ENCODE measurements at regions not wholly inside any gene's neighbourhood (a gene's known extent, or its start where the extent isn't known, plus 50 kb on each side); places are given as distances from the start of the nearest gene placed in this dataset.
"Not testable (repeated sequence)": the region's sequence is repeated elsewhere in the genome, so short reads cannot be mapped to it uniquely, and the experiment has no call there.

GRCh38 chr15:53034767-53035245 lies 244.7 kb upstream of the ONECUT1 start:
- DNase-seq (ENCODE audit: low read depth in 2 of 2): no peak

GRCh38 chr15:53033709-53034108 lies 243.6 kb upstream of the ONECUT1 start:
- no peak for DNase-seq (ENCODE audit: low read depth in 2 of 2)

GRCh38 chr15:53031469-53031868 lies 241.3 kb upstream of the ONECUT1 start:
- no peak for DNase-seq (ENCODE audit: low read depth in 2 of 2)

GRCh38 chr15:53022788-53023187 lies 232.7 kb upstream of the ONECUT1 start:
- no peak for DNase-seq (ENCODE audit: low read depth in 2 of 2)

GRCh38 chr15:53013329-53013728 lies 223.2 kb upstream of the ONECUT1 start:
- DNase-seq (ENCODE audit: low read depth in 2 of 2): no peak

GRCh38 chr15:53011779-53012178 lies 221.6 kb upstream of the ONECUT1 start:
- DNase-seq (ENCODE audit: low read depth in 2 of 2): not testable (repeated sequence)

- DNase-seq (ENCODE audit: low read depth in 2 of 2): no peak
Observed at GRCh38 chr15:53009093-53009492, 219.0 kb upstream of the ONECUT1 start.

GRCh38 chr15:53000409-53000808 lies 210.3 kb upstream of the ONECUT1 start:
- DNase-seq (ENCODE audit: low read depth in 2 of 2): no peak

- no peak for DNase-seq (ENCODE audit: low read depth in 2 of 2)
Observed at GRCh38 chr15:52997123-52997522, 207.0 kb upstream of the ONECUT1 start.

GRCh38 chr15:52994290-52994689 lies 204.2 kb upstream of the ONECUT1 start:
- DNase-seq (ENCODE audit: low read depth in 2 of 2): no peak

GRCh38 chr15:52984507-52984906 lies 194.4 kb upstream of the ONECUT1 start:
- DNase-seq (ENCODE audit: low read depth in 2 of 2): no peak

- no peak for DNase-seq (ENCODE audit: low read depth in 2 of 2)
Observed at GRCh38 chr15:52980446-52980845, 190.3 kb upstream of the ONECUT1 start.

- DNase-seq (ENCODE audit: low read depth in 2 of 2): no peak
Observed at GRCh38 chr15:52976516-52977075, 186.5 kb upstream of the ONECUT1 start.

GRCh38 chr15:52975941-52976449 lies 185.9 kb upstream of the ONECUT1 start:
- no peak for DNase-seq (ENCODE audit: low read depth in 2 of 2)

GRCh38 chr15:52963865-52964264 lies 173.7 kb upstream of the ONECUT1 start:
- no peak for DNase-seq (ENCODE audit: low read depth in 2 of 2)

- DNase-seq (ENCODE audit: low read depth in 2 of 2): no peak
Observed at GRCh38 chr15:52960283-52960682, 170.1 kb upstream of the ONECUT1 start.

GRCh38 chr15:52943746-52944145 lies 153.6 kb upstream of the ONECUT1 start:
- no peak for DNase-seq (ENCODE audit: low read depth in 2 of 2)

GRCh38 chr15:52936489-52936888 lies 146.4 kb upstream of the ONECUT1 start:
- no peak for DNase-seq (ENCODE audit: low read depth in 2 of 2)

GRCh38 chr15:52925130-52925529 lies 135.0 kb upstream of the ONECUT1 start:
- DNase-seq (ENCODE audit: low read depth in 2 of 2): no peak

- DNase-seq (ENCODE audit: low read depth in 2 of 2): no peak
Observed at GRCh38 chr15:52924630-52925029, 134.5 kb upstream of the ONECUT1 start.

GRCh38 chr15:52923626-52924025 lies 133.5 kb upstream of the ONECUT1 start:
- no peak for DNase-seq (ENCODE audit: low read depth in 2 of 2)

GRCh38 chr15:52922871-52923270 lies 132.7 kb upstream of the ONECUT1 start:
- no peak for DNase-seq (ENCODE audit: low read depth in 2 of 2)

GRCh38 chr15:52912172-52912571 lies 122.0 kb upstream of the ONECUT1 start:
- no peak for DNase-seq (ENCODE audit: low read depth in 2 of 2)

- DNase-seq (ENCODE audit: low read depth in 2 of 2): no peak
Observed at GRCh38 chr15:52893338-52893737, 103.2 kb upstream of the ONECUT1 start.

Data from dermis microvascular lymphatic vessel endothelial cell (primary cell).